ENCODE measurements at regions not wholly inside any gene's neighbourhood (a gene's known extent, or its start where the extent isn't known, plus 50 kb on each side); places are given as distances from the start of the nearest gene placed in this dataset.

- H3K36me3 ChIP-seq (ENCODE audit: control insufficient read depth in 4 of 4, insufficient read depth in 3 of 4, low read depth in 1 of 4, low read length in 3 of 4), result no peaks in the 10 kb centered on the region
- H3K27me3 ChIP-seq (ENCODE audit: control insufficient read depth in 4 of 4, insufficient read depth in 4 of 4, low read length in 3 of 4), result no peaks in the 10 kb centered on the region
- no peak overlapping the region for H3K4me3 ChIP-seq (ENCODE audit: low read depth in 1 of 3, low read length in 3 of 3)
- H3K9ac ChIP-seq (ENCODE audit: low read depth in 1 of 2, low read length in 2 of 2), result no peak overlapping the region
- H3K4me1 ChIP-seq (ENCODE audit: control insufficient read depth in 4 of 4, insufficient read depth in 4 of 4, low read length in 3 of 4), result no peaks in the 10 kb centered on the region
- WGBS, result 93% methylated on average over 1 of the region's 1 CpG
- H3K9me3 ChIP-seq (ENCODE audit: control insufficient read depth in 4 of 4, low read length in 3 of 4), result no peaks in the 10 kb centered on the region
- TF ChIP-seq MAX (IDR thresholded peaks at IDR 0.05) (no peak), ZBTB33 (IDR thresholded peaks at IDR 0.05) (no peak), ATF3 (IDR thresholded peaks at IDR 0.05) (no peak), FOXA2 (IDR thresholded peaks at IDR 0.05) (no peak), CTCF (IDR thresholded peaks at IDR 0.05; ENCODE audit: low read depth, low read length, missing input control) (no peak), HNF4A (conservative IDR thresholded peaks at IDR 0.05) (no peak)
- no peak for DNase-seq (ENCODE audit: low spot score)
- no peak overlapping the region for H3K27ac ChIP-seq (ENCODE audit: low read depth in 1 of 2, low read length in 2 of 2)
Observed at GRCh38 chr7:32661929-32662328, 166.6 kb downstream of the AVL9 start.

GRCh38 chr7:32661501-32661900 lies 166.2 kb downstream of the AVL9 start:
- H3K27me3 ChIP-seq (ENCODE audit: control insufficient read depth in 4 of 4, insufficient read depth in 4 of 4, low read length in 3 of 4), result no peaks in the 10 kb centered on the region
- H3K4me1 ChIP-seq (ENCODE audit: control insufficient read depth in 4 of 4, insufficient read depth in 4 of 4, low read length in 3 of 4), result no peaks in the 10 kb centered on the region
- H3K27ac ChIP-seq (ENCODE audit: low read depth in 1 of 2, low read length in 2 of 2), result no peak overlapping the region
- H3K4me3 ChIP-seq (ENCODE audit: low read depth in 1 of 3, low read length in 3 of 3), result no peak overlapping the region
- H3K9me3 ChIP-seq (ENCODE audit: control insufficient read depth in 4 of 4, low read length in 3 of 4), result no peaks in the 10 kb centered on the region
- no peaks in the 10 kb centered on the region for H3K36me3 ChIP-seq (ENCODE audit: control insufficient read depth in 4 of 4, insufficient read depth in 3 of 4, low read depth in 1 of 4, low read length in 3 of 4)
- TF ChIP-seq REST (IDR thresholded peaks at IDR 0.05), result no peak
- TF ChIP-seq GABPA (IDR thresholded peaks at IDR 0.05 in 1 of 2, conservative IDR thresholded peaks at IDR 0.05 in 1 of 2), result no peak
- no peak for TF ChIP-seq FOXA2 (IDR thresholded peaks at IDR 0.05)
- no peak for TF ChIP-seq SP1 (IDR thresholded peaks at IDR 0.05)
- no peak for TF ChIP-seq FOXA1 (IDR thresholded peaks at IDR 0.05)
- TF ChIP-seq CTCF (IDR thresholded peaks at IDR 0.05; ENCODE audit: low read depth, low read length, missing input control), result no peak
- no peak for TF ChIP-seq RXRA (IDR thresholded peaks at IDR 0.05)
- TF ChIP-seq JUND (IDR thresholded peaks at IDR 0.05), result no peak
- no peak for TF ChIP-seq TAF1 (conservative IDR thresholded peaks at IDR 0.05)
- TF ChIP-seq MAX (IDR thresholded peaks at IDR 0.05), result no peak
- no peak for TF ChIP-seq RAD21 (IDR thresholded peaks at IDR 0.05)
- no peak for TF ChIP-seq HNF4G (IDR thresholded peaks at IDR 0.05)
- TF ChIP-seq HNF4A (conservative IDR thresholded peaks at IDR 0.05), result no peak
- no peak for DNase-seq (ENCODE audit: low spot score)
- H3K9ac ChIP-seq (ENCODE audit: low read depth in 1 of 2, low read length in 2 of 2), result no peak overlapping the region
- WGBS, result 66% methylated on average over 3 of the region's 3 CpGs
